Keratinocyte (primary cell): ENCODE measurements at regions not wholly inside any gene's neighbourhood (a gene's known extent, or its start where the extent isn't known, plus 50 kb on each side); places are given as distances from the start of the nearest gene placed in this dataset.

Experiments
- CTCF ChIP-seq, 3 experiments: IDR thresholded peaks in 1 of 3; conservative IDR thresholded peaks in 1 of 3; optimal IDR thresholded peaks in 1 of 3; 2 replicates in 2 of 3; 3 replicates in 1 of 3; pipeline versions ENCODE3 to v1.5.1; 2011; ENCODE audit warnings: low read length in 3 of 3, mild to moderate bottlenecking in 3 of 3, moderate library complexity in 2 of 3, control low read depth in 1 of 3, inconsistent platforms in 1 of 3; ENCODE audit not compliant: insufficient read depth in 2 of 3; ENCODE audit errors: extremely low read depth in 1 of 3
- EZH2 ChIP-seq: IDR thresholded peaks from one replicate; pipeline ENCODE4 v1.6.1; 2012; ENCODE audit warnings: inconsistent platforms, mild to moderate bottlenecking, low read length, moderate library complexity

GRCh38 chr6:8335381-8335780, 100.0 kb downstream of the SLC35B3 start:
- TF ChIP-seq CTCF (optimal IDR thresholded peaks at IDR 0.05 in 1 of 3, IDR thresholded peaks at IDR 0.05 in 1 of 3, conservative IDR thresholded peaks at IDR 0.05 in 1 of 3; ENCODE audit: extremely low read depth in 1 of 3, insufficient read depth in 2 of 3, low read length in 3 of 3): no peak
- TF ChIP-seq EZH2: no peak
